ENCODE measurements at regions not wholly inside any gene's neighbourhood (a gene's known extent, or its start where the extent isn't known, plus 50 kb on each side); places are given as distances from the start of the nearest gene placed in this dataset.
"Not testable (repeated sequence)": the region's sequence is repeated elsewhere in the genome, so short reads cannot be mapped to it uniquely, and the experiment has no call there.

DNA sequence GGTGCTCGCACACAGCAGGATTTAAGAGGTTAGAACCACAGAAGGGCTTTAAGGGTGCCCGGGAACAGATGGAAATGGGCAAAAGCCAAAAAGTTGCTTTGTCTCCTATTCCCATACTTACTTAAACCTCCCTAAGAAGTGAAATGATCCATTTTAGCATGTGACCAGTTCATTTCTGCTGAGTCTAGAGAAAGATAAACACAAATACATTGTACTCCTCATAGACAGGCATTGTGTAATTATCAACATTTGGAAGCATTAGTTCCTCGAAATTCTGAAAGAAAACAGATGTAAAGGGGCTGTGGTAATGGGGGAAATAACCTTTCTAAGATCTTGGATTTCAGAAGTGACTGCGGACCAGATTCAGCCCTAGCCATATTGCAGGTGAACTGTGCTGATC, 178.3 kb downstream of the CYB561 start:
- no peak for DNase-seq

DNA sequence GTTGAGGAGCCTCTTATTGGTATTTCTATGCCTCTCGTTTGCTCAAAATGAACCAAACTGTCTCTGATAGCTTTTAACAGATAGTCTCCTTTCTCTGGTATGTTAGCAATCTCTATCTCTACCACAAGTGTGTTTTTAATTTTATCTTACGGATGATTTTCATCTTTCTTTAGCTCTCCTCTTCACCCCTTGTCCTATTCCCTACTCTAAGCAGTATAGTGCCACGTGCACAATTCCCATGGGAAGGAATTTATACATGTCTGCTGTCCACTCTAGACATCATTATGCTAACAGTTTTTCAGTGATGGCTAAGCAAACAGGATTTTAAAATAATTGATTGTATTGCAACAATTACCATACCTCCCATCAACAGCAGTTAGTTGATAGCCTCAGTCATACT, 177.3 kb downstream of the CYB561 start:
- DNase-seq: no peak

DNA sequence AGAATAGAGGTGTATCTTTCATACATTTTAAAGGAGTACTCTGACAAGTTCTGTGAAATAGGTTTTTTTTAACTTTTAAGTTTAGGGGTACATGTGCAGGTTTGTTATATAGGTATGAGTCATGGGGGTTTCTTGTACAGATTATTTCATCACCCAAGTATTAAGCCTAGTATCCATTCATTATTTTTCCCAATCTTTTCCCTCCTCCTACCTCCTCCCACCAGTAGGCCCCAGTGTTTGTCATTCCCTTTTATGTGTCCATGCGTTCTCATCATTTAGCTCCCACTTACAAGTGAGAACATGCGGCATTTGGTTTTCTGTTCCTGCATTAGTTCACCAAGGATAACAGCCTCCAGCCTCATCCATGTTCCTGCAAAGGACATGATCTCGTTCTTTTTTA, 175.5 kb downstream of the CYB561 start:
- no peak for DNase-seq

DNA sequence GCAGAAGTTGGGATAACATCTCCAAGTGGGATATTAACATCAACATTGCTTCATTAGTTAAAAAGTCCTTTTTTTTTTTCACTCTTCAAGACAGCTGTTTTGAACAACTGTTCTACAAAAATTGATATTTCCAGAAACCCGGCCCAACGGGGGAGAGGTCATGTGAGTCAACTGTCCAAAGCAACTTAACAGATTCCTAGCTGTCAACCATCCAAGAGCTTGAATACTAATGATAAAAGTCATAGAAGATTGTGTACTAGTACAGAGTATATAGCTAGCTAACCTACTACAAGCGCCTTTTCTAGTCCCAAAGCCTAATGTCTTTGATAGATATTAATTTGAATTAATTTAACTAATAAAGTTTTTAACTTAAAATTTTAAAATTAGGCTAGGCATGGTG, 172.0 kb downstream of the CYB561 start:
- DNase-seq: no peak

DNA sequence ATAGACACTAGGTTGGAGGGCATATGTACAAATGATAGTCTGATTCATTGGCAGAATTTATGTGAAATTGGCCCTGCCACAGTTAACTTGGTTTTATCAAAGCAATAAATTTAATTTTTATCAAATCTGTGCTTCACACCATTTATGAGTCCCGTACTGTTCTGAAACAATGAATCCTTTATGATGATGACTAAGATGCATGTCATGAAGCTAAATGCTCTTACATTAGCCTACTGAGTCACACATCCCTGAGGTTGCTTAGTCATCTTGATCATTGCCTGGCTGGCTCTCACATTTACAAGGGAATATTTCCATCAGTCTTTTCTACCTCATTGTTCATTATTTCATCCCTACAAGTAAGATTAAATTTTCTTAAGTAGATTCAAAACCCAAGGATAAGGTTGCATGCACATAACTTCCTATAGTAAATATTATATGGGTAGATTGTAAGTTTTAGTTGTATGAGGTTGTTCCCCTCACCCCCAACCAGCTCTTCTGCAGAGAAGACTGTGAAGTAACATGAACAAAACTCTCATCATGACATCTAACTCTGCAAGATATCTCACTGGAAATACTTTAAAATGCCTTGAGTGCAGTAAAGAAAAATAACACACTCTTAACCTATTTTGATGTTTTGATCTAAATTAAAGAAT, 170.7 kb downstream of the CYB561 start:
- no peak for DNase-seq

DNA sequence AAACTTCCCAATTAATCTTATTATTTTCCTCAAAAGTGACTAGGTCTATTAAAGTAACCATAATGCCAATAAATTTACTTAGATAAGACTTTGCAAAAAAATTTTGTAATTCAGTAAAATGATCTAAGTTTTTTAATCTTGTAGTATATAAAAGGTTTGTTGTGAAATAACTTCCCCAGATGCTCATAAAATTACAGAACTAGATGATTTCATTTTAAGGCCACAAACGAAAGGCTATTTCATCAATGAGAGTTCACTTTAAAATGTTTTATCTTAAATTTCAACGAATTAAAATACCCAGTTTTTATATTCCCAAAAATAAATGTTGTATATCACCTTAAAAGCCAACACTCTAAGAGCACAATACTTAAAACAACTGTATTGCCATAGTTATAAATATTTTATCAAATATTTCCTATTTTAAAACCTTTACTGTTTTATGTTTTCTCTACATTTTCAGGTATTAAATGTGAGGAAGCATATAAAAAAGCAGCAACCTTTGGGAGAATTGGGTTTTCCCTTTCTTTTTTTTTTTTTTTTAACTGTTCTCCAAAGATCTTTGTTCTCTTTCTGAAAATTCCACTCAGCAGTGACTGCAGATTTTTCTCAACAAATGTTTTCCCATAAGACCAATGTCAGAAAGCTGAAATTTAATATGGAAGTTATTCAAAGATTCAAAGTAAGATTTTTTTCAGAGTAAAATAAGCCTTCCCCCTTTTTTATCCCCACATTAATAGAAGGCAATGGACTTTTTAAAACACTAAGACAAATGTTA, 169.9 kb downstream of the CYB561 start:
- no peak for DNase-seq

DNA sequence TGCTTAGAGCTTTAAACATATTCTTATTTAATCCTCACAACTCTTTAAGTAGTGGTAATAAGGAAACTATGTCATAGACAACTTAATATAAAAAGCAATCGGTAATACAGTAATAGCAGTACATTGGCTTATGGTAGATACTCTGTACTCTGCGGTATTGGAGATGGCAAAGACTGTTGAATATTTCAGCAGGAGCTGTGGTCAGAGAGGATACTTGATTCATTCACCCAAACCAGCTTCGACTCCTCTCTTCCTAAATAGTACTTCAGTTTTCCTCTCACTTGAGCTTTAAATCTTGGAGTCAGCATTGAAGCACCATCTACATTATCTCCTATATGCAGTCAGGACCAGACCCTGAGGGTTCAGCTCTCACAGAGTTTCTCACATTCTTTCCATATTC, 169.3 kb downstream of the CYB561 start:
- no peak for DNase-seq

DNA sequence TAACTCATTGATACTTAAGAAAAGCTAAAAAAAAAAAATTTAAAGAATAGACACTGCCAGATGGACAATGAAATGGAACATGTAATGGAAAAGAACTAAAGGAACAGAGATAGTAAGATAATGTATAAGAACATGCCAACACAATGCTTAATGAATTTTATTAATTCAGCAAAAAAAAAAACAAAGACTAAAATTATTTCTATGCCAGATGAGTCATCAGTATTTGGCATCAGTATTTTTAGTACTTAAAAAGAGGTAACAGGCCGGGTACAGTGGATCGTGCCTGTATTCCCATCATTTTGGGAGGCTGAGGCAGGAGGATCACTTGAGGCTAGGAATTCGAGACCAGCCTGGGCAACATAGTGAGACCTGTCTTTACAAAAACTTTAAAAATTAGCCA, 168.5 kb downstream of the CYB561 start:
- DNase-seq: no peak

DNA sequence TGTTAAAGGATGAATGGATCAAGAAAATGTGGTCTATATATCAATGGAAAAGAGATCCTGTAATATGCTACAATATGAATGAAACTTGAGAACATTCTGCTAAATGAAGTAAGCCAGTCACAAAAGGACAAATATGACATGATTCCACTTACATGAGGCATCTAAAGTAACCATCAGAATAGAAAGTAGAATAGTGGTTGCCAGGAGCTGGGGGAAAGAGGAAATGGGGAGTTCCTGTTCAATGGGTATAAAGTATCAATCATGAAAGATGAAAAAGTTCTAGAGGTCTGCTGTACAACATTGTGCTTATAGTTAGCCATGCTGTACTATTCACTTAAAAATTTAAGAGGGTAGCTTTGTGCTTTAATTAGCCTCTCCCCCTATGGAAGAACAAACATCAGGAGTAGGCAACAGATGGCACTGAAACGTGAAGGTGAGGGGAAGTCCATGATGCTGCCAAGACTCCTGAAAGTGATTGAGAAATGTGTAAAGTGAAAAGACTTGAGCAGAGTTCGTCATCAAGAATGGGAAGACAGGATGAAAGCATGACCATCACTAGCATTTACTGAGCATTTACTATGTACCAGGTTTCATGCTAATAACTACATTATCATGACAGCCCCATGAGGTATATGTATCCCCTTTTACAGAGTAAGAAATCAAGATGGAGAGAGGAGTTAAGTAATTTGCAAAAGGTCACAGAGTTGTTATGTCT, 167.2 kb downstream of the CYB561 start:
- DNase-seq: no peak

DNA sequence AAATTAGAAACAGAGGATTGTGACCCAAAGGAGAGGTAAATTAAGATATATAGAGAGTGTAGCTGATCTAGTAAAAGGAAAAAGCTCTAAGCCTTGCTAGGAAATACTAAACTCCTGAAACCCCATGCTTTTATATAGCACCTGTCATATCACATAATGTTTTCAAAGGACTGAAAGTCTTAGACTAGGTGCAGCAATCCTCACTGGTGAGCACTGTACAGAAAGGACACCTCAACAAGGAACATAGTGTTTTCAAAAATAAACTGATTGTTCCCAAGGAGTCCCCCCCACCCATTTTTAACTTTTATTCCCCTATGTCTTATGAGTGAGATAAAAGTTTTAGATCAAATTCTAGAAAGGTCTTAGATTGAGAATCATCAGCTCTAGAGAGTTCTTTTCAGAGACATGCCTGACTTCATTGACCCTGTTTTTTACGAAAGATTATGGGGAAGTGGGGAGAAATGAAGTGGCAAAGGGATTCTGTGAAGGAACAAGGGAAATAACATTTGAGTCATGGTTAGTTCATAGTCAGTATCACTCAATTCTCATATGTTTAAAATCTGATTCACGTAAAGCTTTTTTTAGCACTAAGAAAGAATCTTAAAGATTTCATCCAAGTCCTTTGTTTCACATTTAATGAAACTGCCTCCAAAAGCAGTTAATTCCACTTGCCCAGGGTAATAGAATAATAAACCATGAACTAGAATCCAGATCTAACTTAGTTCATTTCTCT, 166.4 kb downstream of the CYB561 start:
- DNase-seq: no peak

DNA sequence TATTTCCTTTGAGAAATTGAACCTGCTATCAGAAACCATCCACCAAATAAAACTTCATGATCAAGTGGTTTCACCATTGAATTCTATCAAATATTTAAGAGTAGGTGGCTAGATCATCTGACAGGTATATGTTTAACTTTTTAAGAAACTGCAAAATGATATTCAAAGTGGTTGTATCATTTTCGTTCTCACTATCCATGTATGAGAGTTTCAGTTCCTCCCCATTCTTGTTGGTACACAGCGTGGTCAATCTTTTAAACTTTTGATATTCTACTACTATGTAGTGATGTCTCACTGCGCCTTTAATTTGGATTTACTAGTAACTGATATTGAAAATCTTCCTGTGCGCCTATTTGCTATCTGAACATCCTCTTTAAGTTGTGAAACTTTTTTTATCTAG, 163.7 kb downstream of the CYB561 start:
- DNase-seq: no peak

DNA sequence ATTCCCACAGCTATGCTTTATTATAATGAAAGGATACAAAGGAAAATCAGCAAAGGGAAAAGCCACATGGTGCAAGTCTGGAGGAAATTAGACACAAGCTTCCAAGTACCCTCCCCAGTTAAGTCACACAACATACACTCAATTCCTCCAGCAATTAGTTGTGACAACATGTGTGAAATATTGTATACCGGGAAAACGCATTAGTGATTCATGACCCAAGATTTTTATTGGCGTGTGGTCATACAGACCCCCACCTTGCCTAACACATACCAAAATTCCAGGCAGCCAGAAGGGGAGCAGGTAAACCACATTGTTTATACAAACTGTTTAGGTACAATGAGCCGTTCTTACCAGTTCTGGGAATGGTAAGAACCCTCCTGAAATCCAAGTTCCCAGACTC, 160.6 kb downstream of the CYB561 start:
- DNase-seq: no peak

DNA sequence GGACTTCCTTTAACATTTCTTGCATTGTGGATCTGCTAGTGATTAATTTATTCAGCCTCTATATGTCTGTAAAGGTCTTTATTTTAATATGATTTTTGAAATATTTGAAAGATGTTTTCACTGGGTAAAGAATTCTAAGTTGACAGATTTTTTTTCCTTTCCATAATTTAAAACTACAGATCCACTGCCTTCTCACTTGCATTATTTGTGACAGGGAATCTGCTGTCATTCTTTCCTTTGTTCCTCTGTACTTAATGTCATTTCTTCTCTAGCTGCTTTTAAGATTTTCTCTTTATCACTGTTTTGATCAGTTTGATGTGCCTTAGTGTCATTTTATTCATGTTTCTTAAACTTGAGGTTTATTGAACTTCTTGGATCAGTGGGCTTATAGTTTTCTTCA, 159.9 kb downstream of the CYB561 start:
- DNase-seq: no peak

DNA sequence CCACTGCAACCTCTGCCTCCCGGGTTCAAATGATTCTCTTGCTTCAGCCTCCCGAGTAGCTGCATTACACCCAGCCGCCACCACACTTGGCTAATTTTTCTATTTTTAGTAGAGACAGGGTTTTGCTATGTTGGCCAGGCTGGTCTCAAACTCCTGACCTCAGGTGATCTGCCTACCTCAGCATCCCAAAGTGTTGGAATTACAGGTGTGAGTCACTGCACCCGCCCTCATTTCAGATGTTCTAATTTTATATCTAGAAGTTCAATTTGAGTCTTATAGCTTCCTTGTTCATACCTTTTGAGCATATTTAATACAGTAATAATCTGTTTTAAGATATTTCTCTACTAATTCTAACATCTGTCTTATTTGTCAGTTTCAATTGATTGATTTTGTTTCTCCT, 159.1 kb downstream of the CYB561 start:
- not testable (repeated sequence) for DNase-seq

DNA sequence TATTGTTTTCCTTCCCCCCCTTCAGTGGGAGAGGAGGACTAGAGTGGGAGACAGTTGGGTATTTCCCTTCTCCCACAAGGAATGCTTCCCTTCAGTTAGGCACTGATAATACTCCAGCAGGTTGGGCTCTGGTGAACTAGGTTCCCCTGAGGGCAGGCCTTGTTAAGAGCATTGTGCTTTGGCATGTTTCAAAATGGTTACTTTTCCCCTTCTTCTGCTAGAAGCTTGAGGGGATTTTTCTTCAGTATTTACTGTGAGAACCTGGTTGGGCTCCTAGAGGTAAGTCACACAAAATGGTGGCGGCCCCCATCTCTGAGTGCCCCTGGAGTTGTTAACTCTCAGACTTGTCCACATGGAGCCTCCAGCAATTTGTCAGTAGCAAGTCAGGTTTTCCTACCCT, 156.2 kb downstream of the CYB561 start:
- no peak for DNase-seq

DNA sequence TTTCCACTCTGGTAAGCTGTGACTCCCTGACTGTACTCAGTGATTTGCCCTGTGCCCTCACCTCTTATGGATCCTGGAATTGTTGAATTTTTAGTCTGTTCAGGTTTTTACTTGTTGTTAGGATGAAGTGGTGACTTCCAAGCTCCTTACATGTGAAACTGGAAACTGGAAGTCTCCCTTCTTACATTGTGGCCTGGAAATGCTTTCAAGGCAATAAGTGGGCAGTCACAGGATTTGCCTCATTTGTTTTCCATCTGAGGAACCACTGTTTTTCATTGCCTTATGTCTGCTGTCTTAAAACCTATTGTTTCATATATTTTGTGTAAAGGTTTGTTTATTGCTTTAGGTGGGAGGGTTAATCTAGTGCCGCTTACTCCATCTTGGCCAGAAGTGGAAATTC, 155.8 kb downstream of the CYB561 start:
- no peak for DNase-seq

DNA sequence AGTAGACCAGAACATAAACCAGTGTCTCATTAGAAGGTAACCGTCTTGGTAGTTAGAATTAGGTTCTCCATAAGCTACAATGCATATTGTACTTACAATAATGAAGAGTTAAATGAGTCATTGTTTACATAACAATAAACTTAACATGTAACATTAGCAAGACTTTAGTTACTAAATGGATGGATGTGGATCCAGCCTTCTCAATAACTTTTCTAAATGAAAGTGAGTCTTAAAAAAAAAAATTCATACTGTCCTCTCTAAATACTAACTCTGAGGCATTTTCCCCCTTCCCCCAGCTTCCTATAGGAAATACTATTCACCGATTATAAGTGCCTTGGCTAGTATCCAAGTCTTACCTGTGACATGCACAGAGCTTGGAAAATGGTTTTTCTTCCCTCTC, 155.3 kb downstream of the CYB561 start:
- DNase-seq: no peak

DNA sequence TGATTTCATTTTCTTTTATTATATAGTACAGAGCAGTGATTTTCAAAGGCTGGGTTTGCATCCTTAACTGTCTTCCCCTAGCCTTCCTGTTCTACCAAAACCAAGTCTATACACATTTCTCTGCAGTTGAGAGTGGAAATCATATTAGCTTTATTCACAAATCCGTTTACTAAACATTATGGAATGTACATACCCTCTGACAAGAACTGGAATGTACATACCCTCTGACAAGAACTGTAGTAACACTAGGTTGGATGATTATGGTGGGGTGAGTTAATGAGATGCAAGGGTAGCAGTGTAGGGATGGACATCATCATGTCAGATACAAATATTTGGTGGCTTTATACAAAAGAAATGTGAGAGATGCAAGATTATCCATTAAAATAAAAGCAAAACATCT, 154.8 kb downstream of the CYB561 start:
- DNase-seq: no peak

DNA sequence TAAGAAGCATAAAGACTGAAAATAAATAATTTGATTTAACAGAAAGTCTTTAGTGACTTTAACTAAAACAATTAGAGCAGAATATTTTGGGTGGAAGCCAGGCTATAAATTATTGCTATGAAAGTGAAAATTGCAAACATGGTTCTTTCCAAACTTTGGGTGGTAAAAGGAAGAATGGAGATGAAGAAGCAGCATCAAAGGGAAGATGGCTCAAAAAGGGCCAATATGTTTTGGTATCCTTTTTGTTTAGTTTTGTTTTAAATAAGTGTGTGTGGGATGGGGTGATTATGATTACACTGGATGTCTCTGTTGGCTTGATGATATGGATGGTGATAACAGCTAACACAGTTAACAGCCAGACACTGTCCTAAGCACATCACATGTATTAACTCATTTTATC, 153.7 kb downstream of the CYB561 start:
- DNase-seq: no peak

DNA sequence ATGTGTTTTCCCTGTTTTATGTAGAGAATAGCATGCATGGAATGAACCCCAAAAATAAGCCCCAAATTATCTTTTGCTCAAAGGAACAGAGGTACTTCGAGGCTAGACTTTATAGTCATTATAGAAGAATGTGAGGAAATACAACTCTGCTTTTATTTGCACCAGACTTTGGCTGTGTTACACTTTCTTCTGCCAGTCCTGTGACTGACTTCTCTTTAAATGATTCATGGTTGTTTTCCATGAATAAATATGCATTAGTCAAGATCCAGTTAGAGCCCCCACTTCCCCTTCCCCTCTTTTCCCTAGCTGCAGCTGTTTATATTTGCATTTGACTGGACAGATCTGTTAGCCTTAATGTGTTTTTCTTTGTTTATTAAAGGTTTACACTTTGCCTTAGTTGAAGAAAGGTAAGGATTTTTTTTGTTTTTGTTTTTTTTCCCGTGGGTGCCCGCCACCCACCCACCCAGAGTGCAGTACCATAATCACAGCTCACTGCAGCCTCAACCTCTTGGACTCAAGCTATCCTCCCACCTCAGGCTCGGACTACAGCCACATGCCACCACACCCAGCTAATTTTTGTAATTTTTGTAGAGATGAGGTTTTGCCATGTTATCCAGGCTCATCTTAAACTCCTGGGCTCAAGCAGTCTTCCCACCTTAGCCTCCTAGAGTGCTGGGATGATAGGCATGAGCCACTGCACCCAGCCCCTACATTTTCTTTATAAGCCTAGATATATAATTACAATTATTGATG, 152.6 kb downstream of the CYB561 start:
- DNase-seq: no peak

DNA sequence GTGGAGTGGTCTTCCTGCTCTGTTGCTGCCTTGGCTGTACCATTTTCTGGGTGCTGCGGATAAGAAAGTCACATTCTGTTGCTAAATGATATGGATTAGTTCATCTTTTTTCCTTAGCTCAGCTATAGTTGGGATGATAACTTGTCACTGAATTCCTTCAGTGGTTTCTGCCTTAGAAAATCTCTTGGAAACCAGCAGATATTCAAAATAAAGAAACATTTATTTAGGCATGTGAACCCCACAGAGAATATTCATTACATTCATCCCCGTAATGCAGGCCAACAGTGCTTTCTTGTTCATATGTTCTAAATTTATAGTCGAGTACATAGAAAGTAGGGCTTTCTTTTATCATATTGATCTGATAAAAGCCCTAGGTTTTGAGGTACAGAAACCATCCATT, 151.3 kb downstream of the CYB561 start:
- no peak for DNase-seq

DNA sequence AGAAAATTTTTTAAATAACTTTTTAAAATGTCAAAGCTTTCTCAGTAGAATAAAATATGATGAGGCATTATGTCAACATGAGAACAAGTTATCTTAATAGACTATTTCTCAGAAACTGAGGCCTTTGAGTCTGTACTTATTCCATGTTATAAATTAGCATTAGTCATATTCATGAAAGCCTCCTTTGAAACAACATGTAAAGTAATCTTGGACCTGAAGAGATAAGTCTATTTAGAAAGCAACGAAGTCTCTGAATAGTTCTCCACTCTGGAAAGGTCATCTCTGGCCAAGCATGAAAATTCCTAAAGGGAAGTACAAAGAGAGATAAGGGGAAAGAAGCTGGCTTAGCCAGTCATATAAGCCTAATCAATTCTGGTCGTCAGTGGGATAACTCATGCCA, 150.8 kb downstream of the CYB561 start:
- no peak for DNase-seq

All from CD4-positive, alpha-beta T cell treated with Interleukin-17A for 1 hour (primary cell).